ENCODE measurements at regions not wholly inside any gene's neighbourhood (a gene's known extent, or its start where the extent isn't known, plus 50 kb on each side); places are given as distances from the start of the nearest gene placed in this dataset.
"Not testable (repeated sequence)": the region's sequence is repeated elsewhere in the genome, so short reads cannot be mapped to it uniquely, and the experiment has no call there.

DNA sequence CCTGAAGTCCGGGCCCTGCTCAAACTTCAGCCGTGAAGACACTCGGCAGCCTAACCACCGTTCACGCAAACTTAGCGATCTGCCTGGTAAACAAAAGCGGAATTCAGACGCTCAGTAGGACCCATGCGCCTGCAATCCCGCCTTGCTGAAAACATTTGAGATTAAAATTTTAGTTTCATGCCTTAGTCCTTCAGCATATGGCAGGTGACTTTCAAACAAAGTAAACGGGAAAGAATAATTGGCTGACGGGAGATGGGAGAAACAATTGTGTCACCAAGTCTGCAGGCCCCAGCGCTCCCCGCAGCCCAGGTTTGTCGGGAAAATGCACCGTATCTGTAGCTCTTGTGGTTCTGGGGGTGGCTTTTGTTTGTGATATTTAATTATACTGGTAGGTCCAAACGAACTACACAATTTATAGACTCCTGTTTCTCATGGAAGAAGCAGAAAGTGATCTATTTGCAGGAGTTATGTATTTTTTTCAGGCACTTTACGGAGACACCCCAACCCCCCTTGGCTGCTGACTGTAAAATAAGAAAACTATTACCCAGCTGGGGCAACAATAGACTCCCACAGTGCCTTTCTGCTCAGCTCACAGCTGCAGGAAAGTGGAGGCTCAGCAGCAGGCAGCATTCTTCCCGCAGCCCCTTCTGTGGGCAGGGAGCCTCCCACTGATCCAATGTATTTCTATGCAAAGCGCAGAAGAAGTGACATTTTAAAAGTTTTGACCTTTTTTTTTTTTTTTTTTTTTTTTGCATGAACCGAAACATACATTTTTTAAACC, 94.8 kb downstream of the SOX1 start:
- Histone ChIP-seq H3K4me2 (no peak overlapping the region), H2AFZ (no peak overlapping the region)
- intact Hi-C loops (cut with micrococcal nuclease; ENCODE audit: unreplicated experiment): no loop called here

DNA sequence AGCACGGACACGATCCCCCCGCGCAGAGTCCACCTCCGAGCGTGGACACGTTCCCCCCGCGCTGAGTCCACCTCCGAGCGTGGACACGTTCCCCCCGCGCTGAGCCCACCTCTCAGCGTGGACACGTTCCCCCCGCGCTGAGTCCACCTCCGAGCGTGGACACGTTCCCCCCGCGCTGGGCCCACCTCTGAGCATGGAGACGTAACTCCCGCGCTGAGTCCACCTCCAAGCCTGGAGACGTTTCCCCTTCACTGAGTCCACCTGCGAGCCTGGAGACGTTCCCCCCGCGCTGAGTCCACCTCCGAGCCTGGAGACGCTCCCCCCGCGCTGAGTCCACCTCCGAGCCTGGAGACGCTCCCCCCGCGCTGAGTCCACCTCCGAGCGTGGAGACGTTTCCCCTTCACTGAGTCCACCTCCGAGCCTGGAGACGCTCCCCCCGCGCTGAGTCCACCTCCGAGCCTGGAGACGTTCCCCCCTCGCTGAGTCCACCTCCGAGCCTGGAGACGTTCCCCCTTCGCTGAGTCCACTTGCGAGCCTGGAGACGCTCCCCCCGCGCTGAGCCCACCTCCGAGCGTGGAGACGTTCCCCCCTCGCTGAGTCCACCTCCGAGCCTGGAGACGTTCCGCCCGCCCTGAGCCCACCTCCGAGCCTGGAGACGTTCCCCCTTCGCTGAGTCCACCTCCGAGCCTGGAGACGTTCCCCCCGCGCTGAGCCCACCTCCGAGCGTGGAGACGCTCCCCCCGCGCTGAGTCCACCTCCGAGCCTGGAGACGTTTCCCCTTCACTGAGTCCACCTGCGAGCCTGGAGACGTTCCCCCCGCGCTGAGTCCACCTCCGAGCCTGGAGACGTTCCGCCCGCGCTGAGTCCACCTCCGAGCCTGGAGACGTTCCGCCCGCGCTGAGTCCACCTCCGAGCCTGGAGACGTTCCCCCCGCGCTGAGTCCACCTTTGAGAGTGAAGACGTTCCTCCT, 97.0 kb downstream of the SOX1 start:
- BruUV-seq (replicated peaks); CTCF ChIA-PET: not testable (repeated sequence)
- H3K27me3 ChIP-seq (ENCODE audit: insufficient read depth, low read depth): peaks cover 89% of the 10 kb centered on the region

More for the DNA sequence above, 94.8 kb downstream of the SOX1 start:
- Histone ChIP-seq H3K9me3 (ENCODE audit: insufficient read depth, low read depth) (0 out of 2 replicates have a peak, but pooled peaks cover 3% of the 10 kb centered on the region), H3F3A (ENCODE audit: insufficient read depth, low read depth) (no peaks in the 10 kb centered on the region), H3K4me3 (no peak overlapping the region), H4K20me1 (ENCODE audit: insufficient read depth) (no peaks in the 10 kb centered on the region), H3K36me3 (ENCODE audit: low read depth) (no peaks in the 10 kb centered on the region), H3K27ac (no peak overlapping the region), H3K27me3 (ENCODE audit: insufficient read depth, low read depth) (peaks cover 88% of the 10 kb centered on the region), H3K4me1 (replicated peaks; ENCODE audit: insufficient read depth) (no peaks in the 10 kb centered on the region), H3K79me2 (ENCODE audit: low read depth) (no peaks in the 10 kb centered on the region), H3K9me2 (ENCODE audit: insufficient read depth) (no peaks in the 10 kb centered on the region)
- TF ChIP-seq EZH2 (IDR thresholded peaks at IDR 0.05; ENCODE audit: low read depth) (no peak), CTCF (conservative IDR thresholded peaks at IDR 0.05) (no peak)
- BruUV-seq (replicated peaks): no TSS peak
- ChIA-PET CTCF (no interaction called here), POLR2A (ENCODE audit: unreplicated experiment) (no interaction called here)
- no peak for DNase-seq

DNA sequence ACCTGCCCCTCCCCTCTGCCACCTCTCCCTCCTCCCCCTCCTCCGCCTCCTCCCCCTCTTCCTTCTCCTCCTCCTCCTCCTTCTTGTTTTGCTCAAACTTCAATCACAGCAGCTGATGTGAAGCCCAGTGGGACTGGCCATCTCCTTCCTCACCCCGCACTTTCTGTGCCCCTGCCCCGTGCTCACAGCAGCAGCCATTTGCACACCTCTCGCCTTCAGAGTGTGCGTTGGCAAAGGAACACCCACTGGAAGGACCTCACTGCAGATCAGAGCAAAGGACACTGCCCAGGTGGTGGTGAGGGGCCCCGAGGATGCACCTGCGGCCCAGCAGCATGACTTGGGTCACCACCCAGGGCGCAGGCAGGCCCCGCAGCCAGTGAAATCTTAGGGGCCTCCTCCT, 98.8 kb downstream of the SOX1 start:
- H3F3A ChIP-seq (ENCODE audit: insufficient read depth, low read depth): no peaks in the 10 kb centered on the region
- POLR2A ChIA-PET (ENCODE audit: unreplicated experiment): no interaction called here
- peaks cover 89% of the 10 kb centered on the region for H3K27me3 ChIP-seq (ENCODE audit: insufficient read depth, low read depth)
- no peaks in the 10 kb centered on the region for H3K36me3 ChIP-seq (ENCODE audit: low read depth)
- CTCF ChIA-PET: no interaction called here
- H3K4me1 ChIP-seq (replicated peaks; ENCODE audit: insufficient read depth): no peaks in the 10 kb centered on the region
- H3K4me3 ChIP-seq: no peak overlapping the region
- no peak for DNase-seq
- no peak for TF ChIP-seq CTCF (conservative IDR thresholded peaks at IDR 0.05)
- no peak for TF ChIP-seq EZH2 (IDR thresholded peaks at IDR 0.05; ENCODE audit: low read depth)
- no peaks in the 10 kb centered on the region for H3K9me2 ChIP-seq (ENCODE audit: insufficient read depth)
- no peaks in the 10 kb centered on the region for H3K9me3 ChIP-seq (ENCODE audit: insufficient read depth, low read depth)
- H3K4me2 ChIP-seq: no peak overlapping the region
- intact Hi-C loops (cut with micrococcal nuclease; ENCODE audit: unreplicated experiment): no loop called here
- no TSS peak for BruUV-seq (replicated peaks)
- H3K27ac ChIP-seq: no peak overlapping the region
- no peaks in the 10 kb centered on the region for H4K20me1 ChIP-seq (ENCODE audit: insufficient read depth)
- H2AFZ ChIP-seq: no peak overlapping the region
- no peaks in the 10 kb centered on the region for H3K79me2 ChIP-seq (ENCODE audit: low read depth)

More for the DNA sequence above, 97.0 kb downstream of the SOX1 start:
- H3K9me2 ChIP-seq (ENCODE audit: insufficient read depth); H3K27ac ChIP-seq; intact Hi-C loops (cut with micrococcal nuclease; ENCODE audit: unreplicated experiment); H3K36me3 ChIP-seq (ENCODE audit: low read depth); H4K20me1 ChIP-seq (ENCODE audit: insufficient read depth); H3K79me2 ChIP-seq (ENCODE audit: low read depth); H3K4me2 ChIP-seq; H3K4me3 ChIP-seq; H3F3A ChIP-seq (ENCODE audit: insufficient read depth, low read depth); H3K4me1 ChIP-seq (replicated peaks; ENCODE audit: insufficient read depth); H3K9me3 ChIP-seq (ENCODE audit: insufficient read depth, low read depth); H2AFZ ChIP-seq; POLR2A ChIA-PET (ENCODE audit: unreplicated experiment); DNase-seq: not testable (repeated sequence)

Data from PC-9 (cell line).